ENCODE measurements at regions not wholly inside any gene's neighbourhood (a gene's known extent, or its start where the extent isn't known, plus 50 kb on each side); places are given as distances from the start of the nearest gene placed in this dataset.

DNA sequence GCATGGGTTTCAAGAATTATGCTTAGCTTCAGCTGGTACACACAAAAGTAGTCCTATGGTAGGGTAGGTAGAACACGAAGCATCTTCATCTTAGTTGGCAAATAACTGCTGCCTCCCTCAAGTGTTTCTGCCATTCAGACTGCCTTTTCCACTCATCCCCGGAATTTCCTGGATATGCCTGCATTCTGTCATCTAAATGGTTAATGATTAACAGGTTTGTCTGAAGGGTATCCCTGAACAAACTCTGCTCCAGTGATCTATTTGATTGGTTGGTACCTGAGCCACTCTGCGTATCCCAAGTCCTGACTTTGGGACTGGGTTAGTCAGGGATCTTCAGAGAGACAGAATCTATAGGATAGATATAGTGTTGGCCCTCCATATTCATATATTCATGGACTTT is 272.3 kb upstream of the RAG2 start:
- no peak overlapping the region for H3K27ac Mint-ChIP-seq
- H2BK120ac ChIP-seq (ENCODE audit: low read depth, low read length, poor library complexity, severe bottlenecking), result no peak overlapping the region

More for the DNA sequence above, 272.3 kb upstream of the RAG2 start:
- no peak overlapping the region for H2BK5ac ChIP-seq (ENCODE audit: insufficient read length, low read length)
- no peaks in the 10 kb centered on the region for H3K23me2 ChIP-seq (ENCODE audit: insufficient read length, low read depth, low read length, poor library complexity, severe bottlenecking)
- no peak overlapping the region for H2BK12ac ChIP-seq (ENCODE audit: insufficient read length, low read depth, low read length)
- no peak overlapping the region for H3K9ac ChIP-seq (ENCODE audit: extremely low read depth, insufficient read length, low read length)
- H4K8ac ChIP-seq (replicated peaks; ENCODE audit: insufficient read length, low read depth, low read length), result no peak overlapping the region
- H3K27me3 Mint-ChIP-seq (ENCODE audit: low read depth), result peaks cover 2% of the 10 kb centered on the region
- H3K79me2 ChIP-seq (ENCODE audit: insufficient read depth, low read length), result no peaks in the 10 kb centered on the region
- no peaks in the 10 kb centered on the region for H3K27me3 ChIP-seq (ENCODE audit: insufficient read depth, low read length)
- no peak overlapping the region for H4K91ac ChIP-seq (ENCODE audit: insufficient read length, low read depth, low read length)
- H3K36me3 Mint-ChIP-seq (ENCODE audit: insufficient read depth in 1 of 3, low read depth in 3 of 3), result no peaks in the 10 kb centered on the region
- peaks cover 6 to 7% of the 10 kb centered on the region in 2 experiments for H3K4me1 Mint-ChIP-seq
- no peak overlapping the region for H3K4ac ChIP-seq (ENCODE audit: low read depth, low read length)
- no peak overlapping the region for H3T11ph ChIP-seq (ENCODE audit: low read length)
- DNase-seq, result no peak
- H4K5ac ChIP-seq (ENCODE audit: insufficient read length, low read depth, low read length), result no peak overlapping the region
- no peak overlapping the region for H3K4me2 ChIP-seq (ENCODE audit: insufficient read depth, insufficient read length, low read length)
- H2BK15ac ChIP-seq (ENCODE audit: low read depth, low read length), result no peak overlapping the region
- no peak overlapping the region for H3K14ac ChIP-seq (ENCODE audit: insufficient read depth, low read length)
- H3K4me1 ChIP-seq (ENCODE audit: insufficient read depth, low read length), result peaks cover 2% of the 10 kb centered on the region; the same call in 1 of the 2 replicates
- no peak overlapping the region for H3K27ac ChIP-seq (ENCODE audit: insufficient read length, low read depth, low read length)
- no peaks in the 10 kb centered on the region for H4K20me1 ChIP-seq (ENCODE audit: control insufficient read depth, insufficient read depth, insufficient read length)
- H3K23ac ChIP-seq (ENCODE audit: insufficient read length, low read depth, low read length), result no peak overlapping the region
- WGBS (ENCODE audit: extremely low coverage, insufficient read length, low lambda C conversion rate), result no CpG with 5 or more reads among the region's 3 CpGs
- no peak overlapping the region for H3K56ac ChIP-seq (ENCODE audit: insufficient read length, low read depth, low read length)
- TF ChIP-seq, protein P1, sequence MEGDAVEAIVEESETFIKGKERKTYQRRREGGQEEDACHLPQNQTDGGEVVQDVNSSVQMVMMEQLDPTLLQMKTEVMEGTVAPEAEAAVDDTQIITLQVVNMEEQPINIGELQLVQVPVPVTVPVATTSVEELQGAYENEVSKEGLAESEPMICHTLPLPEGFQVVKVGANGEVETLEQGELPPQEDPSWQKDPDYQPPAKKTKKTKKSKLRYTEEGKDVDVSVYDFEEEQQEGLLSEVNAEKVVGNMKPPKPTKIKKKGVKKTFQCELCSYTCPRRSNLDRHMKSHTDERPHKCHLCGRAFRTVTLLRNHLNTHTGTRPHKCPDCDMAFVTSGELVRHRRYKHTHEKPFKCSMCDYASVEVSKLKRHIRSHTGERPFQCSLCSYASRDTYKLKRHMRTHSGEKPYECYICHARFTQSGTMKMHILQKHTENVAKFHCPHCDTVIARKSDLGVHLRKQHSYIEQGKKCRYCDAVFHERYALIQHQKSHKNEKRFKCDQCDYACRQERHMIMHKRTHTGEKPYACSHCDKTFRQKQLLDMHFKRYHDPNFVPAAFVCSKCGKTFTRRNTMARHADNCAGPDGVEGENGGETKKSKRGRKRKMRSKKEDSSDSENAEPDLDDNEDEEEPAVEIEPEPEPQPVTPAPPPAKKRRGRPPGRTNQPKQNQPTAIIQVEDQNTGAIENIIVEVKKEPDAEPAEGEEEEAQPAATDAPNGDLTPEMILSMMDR (conservative IDR thresholded peaks at IDR 0.05), result no peak
- no peak overlapping the region for H2AFZ ChIP-seq (ENCODE audit: low read length)
- no peaks in the 10 kb centered on the region for H3K9me3 ChIP-seq (ENCODE audit: control insufficient read depth, low read depth, low read length)
- no peak overlapping the region for H3K4me3 Mint-ChIP-seq
- H2AK5ac ChIP-seq (ENCODE audit: insufficient read length, low read length), result no peak overlapping the region
- no peak overlapping the region for H2BK20ac ChIP-seq (ENCODE audit: low read depth, low read length, poor library complexity, severe bottlenecking)
- no peaks in the 10 kb centered on the region for H3K79me1 ChIP-seq (ENCODE audit: insufficient read depth, low read depth, low read length, poor library complexity, severe bottlenecking)
- no peaks in the 10 kb centered on the region for H3K9me3 Mint-ChIP-seq
- H3K18ac ChIP-seq (ENCODE audit: insufficient read length, low read depth, low read length), result no peak overlapping the region
